ENCODE measurements at regions not wholly inside any gene's neighbourhood (a gene's known extent, or its start where the extent isn't known, plus 50 kb on each side); places are given as distances from the start of the nearest gene placed in this dataset.

DNA sequence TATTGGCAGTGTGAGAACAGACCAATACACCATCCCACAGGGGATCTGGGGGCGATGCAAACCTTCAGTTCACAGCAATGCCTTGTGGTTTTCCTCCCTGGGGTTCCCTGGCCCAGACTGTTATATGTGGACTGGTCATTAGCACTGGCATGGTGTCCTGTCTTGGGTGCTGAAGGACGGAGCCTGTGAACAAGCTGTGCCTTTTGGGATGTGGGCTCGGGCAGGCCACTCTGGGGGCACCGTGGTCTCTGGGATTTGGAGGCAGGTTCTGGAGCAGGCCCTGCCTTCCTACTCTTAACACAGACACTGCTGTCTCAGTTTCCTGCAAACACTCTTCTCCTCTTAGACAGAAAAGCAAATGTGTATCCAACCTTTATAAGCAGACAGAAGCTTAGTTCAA, 93.0 kb upstream of the ADRA2C start:
- TF ChIP-seq, protein P1, sequence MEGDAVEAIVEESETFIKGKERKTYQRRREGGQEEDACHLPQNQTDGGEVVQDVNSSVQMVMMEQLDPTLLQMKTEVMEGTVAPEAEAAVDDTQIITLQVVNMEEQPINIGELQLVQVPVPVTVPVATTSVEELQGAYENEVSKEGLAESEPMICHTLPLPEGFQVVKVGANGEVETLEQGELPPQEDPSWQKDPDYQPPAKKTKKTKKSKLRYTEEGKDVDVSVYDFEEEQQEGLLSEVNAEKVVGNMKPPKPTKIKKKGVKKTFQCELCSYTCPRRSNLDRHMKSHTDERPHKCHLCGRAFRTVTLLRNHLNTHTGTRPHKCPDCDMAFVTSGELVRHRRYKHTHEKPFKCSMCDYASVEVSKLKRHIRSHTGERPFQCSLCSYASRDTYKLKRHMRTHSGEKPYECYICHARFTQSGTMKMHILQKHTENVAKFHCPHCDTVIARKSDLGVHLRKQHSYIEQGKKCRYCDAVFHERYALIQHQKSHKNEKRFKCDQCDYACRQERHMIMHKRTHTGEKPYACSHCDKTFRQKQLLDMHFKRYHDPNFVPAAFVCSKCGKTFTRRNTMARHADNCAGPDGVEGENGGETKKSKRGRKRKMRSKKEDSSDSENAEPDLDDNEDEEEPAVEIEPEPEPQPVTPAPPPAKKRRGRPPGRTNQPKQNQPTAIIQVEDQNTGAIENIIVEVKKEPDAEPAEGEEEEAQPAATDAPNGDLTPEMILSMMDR (conservative IDR thresholded peaks at IDR 0.05): no peak
- no peak for TF ChIP-seq ZFX (IDR thresholded peaks at IDR 0.05)

All from C4-2B (cell line).